Endodermal cell (in vitro differentiated cells): ENCODE measurements at regions not wholly inside any gene's neighbourhood (a gene's known extent, or its start where the extent isn't known, plus 50 kb on each side); places are given as distances from the start of the nearest gene placed in this dataset.

Experiments used
- DNase-seq: peaks from one replicate; pipeline ENCODE4 v3.0.0-alpha.2; 2017
- H3K27ac ChIP-seq: 2 replicates; pipeline ENCODE4 v1.5.1; 2013; ENCODE audit warnings: mild to moderate bottlenecking, low read depth, low read length, moderate library complexity
- H3K27me3 ChIP-seq: 2 replicates; pipeline ENCODE4 v1.6.1; 2013; ENCODE audit warnings: mild to moderate bottlenecking, low read length, moderate library complexity; ENCODE audit not compliant: insufficient read depth, control insufficient read depth, poor library complexity, severe bottlenecking
- H3K36me3 ChIP-seq: 2 replicates; pipeline ENCODE4 v1.7.0; 2013; ENCODE audit warnings: mild to moderate bottlenecking, low read length, moderate library complexity; ENCODE audit not compliant: control insufficient read depth, insufficient read depth
- H3K4me1 ChIP-seq: one replicate; pipeline ENCODE4 v1.7.0; 2013; ENCODE audit warnings: low read length; ENCODE audit not compliant: control insufficient read depth, insufficient read depth
- H3K4me3 ChIP-seq: 2 replicates; pipeline ENCODE4 v1.5.1; 2013; ENCODE audit warnings: mild to moderate bottlenecking, low read length, moderate library complexity
- H3K9ac ChIP-seq: 2 replicates; pipeline ENCODE4 v1.6.1; 2013; ENCODE audit warnings: mild to moderate bottlenecking, low read length, moderate library complexity; ENCODE audit not compliant: poor library complexity, severe bottlenecking; ENCODE audit errors: extremely low read depth
- H3K9me3 ChIP-seq: 2 replicates; pipeline ENCODE4 v1.6.1; 2013; ENCODE audit warnings: mild to moderate bottlenecking, low read length, moderate library complexity; ENCODE audit not compliant: control insufficient read depth
- H3K27ac Mint-ChIP-seq: 2 replicates; pipeline ENCODE4 v1.8.0; 2020; ENCODE audit warnings: mixed read lengths
- H3K27me3 Mint-ChIP-seq: 2 replicates; pipeline ENCODE4 v1.8.0; 2021; ENCODE audit warnings: mild to moderate bottlenecking, mixed read lengths; ENCODE audit not compliant: insufficient read depth
- H3K36me3 Mint-ChIP-seq: 2 replicates; pipeline ENCODE4 v1.8.0; 2020; ENCODE audit warnings: low read depth, mixed read lengths
- H3K4me1 Mint-ChIP-seq: 2 replicates; pipeline ENCODE4 v1.8.0; 2020; ENCODE audit warnings: mixed read lengths
- H3K4me3 Mint-ChIP-seq: 2 replicates; pipeline ENCODE4 v1.8.0; 2020; ENCODE audit warnings: mild to moderate bottlenecking, moderate library complexity, mixed read lengths
- H3K9me3 Mint-ChIP-seq: 2 replicates; pipeline ENCODE4 v1.8.0; 2020; ENCODE audit warnings: mild to moderate bottlenecking, mixed read lengths
- WGBS, 2 experiments: methylation state at CpG; one replicate each; pipeline versions ENCODE4 v1.1.5 to v1.1.7; 2013; ENCODE audit warnings: missing lambda C conversion rate in 2 of 2, mixed read lengths in 1 of 2; ENCODE audit not compliant: insufficient coverage in 1 of 2, insufficient read length in 1 of 2; 5-methylcytosine and 5-hydroxymethylcytosine counted together
- TF ChIP-seq, protein P1 (sequence below): fragments of 200-600 bp; sonication (generic); conservative IDR thresholded peaks from 2 replicates; pipeline ENCODE4 v1.5.0; 2021; ENCODE audit warnings: antibody characterized with exemption, mild to moderate bottlenecking

DNA sequence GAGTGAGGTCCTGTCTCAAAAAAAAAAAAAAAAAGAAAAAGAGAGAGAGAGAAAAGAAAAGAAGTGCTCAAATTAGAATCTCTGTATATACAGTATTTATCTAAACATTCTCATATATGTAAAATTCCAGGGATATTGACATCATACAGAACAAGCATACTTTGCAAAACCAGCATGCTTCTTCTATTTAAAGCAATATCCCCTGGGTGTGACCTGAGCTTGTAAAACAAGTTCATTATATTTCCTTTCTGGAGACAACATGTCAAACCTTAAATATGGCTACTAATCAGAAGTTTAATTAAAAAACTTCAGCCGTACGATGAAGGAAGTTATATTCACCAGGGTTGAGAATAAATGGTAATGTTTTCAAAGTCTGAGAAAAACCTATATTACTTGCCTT lies 175.8 kb upstream of the HMGA2 start:
- Histone ChIP-seq H3K4me3 (no peak overlapping the region), H3K9ac (no peak overlapping the region), H3K9me3 (no peaks in the 10 kb centered on the region), H3K27ac (no peak overlapping the region), H3K27me3 (no peaks in the 10 kb centered on the region), H3K4me1 (no peaks in the 10 kb centered on the region), H3K36me3 (no peaks in the 10 kb centered on the region)
- Mint-ChIP-seq H3K36me3 (no peaks in the 10 kb centered on the region), H3K4me1 (peaks cover 2% of the 10 kb centered on the region), H3K27ac (no peak overlapping the region), H3K27me3 (peaks cover 2% of the 10 kb centered on the region), H3K4me3 (no peak overlapping the region), H3K9me3 (no peaks in the 10 kb centered on the region)
- DNase-seq, result no peak
- no CpG with 5 or more reads among the region's 2 CpGs for WGBS, 2 experiments
- TF ChIP-seq, protein P1, sequence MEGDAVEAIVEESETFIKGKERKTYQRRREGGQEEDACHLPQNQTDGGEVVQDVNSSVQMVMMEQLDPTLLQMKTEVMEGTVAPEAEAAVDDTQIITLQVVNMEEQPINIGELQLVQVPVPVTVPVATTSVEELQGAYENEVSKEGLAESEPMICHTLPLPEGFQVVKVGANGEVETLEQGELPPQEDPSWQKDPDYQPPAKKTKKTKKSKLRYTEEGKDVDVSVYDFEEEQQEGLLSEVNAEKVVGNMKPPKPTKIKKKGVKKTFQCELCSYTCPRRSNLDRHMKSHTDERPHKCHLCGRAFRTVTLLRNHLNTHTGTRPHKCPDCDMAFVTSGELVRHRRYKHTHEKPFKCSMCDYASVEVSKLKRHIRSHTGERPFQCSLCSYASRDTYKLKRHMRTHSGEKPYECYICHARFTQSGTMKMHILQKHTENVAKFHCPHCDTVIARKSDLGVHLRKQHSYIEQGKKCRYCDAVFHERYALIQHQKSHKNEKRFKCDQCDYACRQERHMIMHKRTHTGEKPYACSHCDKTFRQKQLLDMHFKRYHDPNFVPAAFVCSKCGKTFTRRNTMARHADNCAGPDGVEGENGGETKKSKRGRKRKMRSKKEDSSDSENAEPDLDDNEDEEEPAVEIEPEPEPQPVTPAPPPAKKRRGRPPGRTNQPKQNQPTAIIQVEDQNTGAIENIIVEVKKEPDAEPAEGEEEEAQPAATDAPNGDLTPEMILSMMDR, result no peak

DNA sequence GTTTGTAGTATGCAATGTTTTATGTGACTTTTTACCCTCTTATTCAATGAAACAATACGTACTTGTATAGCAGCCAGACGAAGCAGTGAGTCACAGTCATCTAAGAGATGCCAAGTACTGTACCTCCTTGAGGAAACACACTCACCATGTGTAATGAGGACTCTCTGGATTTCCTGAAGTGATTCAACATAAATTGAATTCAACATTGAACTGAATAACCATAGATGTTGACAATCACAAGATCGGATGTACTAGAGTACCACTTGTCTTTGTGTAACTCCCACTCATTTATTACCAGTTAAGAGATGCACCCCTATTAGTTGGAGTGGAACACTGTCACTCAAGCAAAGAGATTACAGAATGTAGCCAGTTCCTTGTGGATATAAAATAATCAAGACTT lies 175.2 kb upstream of the HMGA2 start:
- Mint-ChIP-seq H3K4me1 (peaks cover 7% of the 10 kb centered on the region), H3K27ac (no peak overlapping the region), H3K9me3 (no peaks in the 10 kb centered on the region), H3K4me3 (no peak overlapping the region), H3K27me3 (peaks cover 2% of the 10 kb centered on the region), H3K36me3 (no peaks in the 10 kb centered on the region)
- no peaks in the 10 kb centered on the region for H3K9me3 ChIP-seq
- no peak for DNase-seq
- WGBS, 2 experiments, result 88 to 100% methylated on average over 2 to 3 of the region's 3 CpGs
- no peaks in the 10 kb centered on the region for H3K36me3 ChIP-seq
- no peaks in the 10 kb centered on the region for H3K27me3 ChIP-seq
- no peak overlapping the region for H3K27ac ChIP-seq
- no peak overlapping the region for H3K9ac ChIP-seq
- H3K4me1 ChIP-seq, result no peaks in the 10 kb centered on the region
- no peak overlapping the region for H3K4me3 ChIP-seq
- TF ChIP-seq, protein P1, result no peak

GRCh38 chr12:65651060-65651459 lies 173.2 kb upstream of the HMGA2 start:
- H3K9me3 ChIP-seq, result no peaks in the 10 kb centered on the region
- no peaks in the 10 kb centered on the region for H3K36me3 ChIP-seq
- H3K27me3 ChIP-seq, result no peaks in the 10 kb centered on the region
- no peak for DNase-seq
- WGBS, 2 experiments, result 78% methylated on average over 2 of the region's 3 CpGs; no CpG with 5 or more reads in 1 of the 2 experiments
- H3K4me1 Mint-ChIP-seq, result peaks cover 10% of the 10 kb centered on the region
- no peak overlapping the region for H3K4me3 Mint-ChIP-seq
- peaks cover 3% of the 10 kb centered on the region for H3K27me3 Mint-ChIP-seq
- H3K9me3 Mint-ChIP-seq, result no peaks in the 10 kb centered on the region
- H3K27ac ChIP-seq, result no peak overlapping the region
- no peak overlapping the region for H3K9ac ChIP-seq
- TF ChIP-seq, protein P1, result no peak
- no peak overlapping the region for H3K4me3 ChIP-seq
- H3K27ac Mint-ChIP-seq, result no peak overlapping the region
- H3K4me1 ChIP-seq, result no peaks in the 10 kb centered on the region
- no peaks in the 10 kb centered on the region for H3K36me3 Mint-ChIP-seq
